ENCODE measurements at regions not wholly inside any gene's neighbourhood (a gene's known extent, or its start where the extent isn't known, plus 50 kb on each side); places are given as distances from the start of the nearest gene placed in this dataset.

- ATAC-seq (ENCODE audit: insufficient number of reproducible peaks, low FRiP score, low read depth) (no peak), DNase-seq (ENCODE audit: low spot score) (no peak)
- Histone ChIP-seq H3K4me3 (no peak overlapping the region), H3K36me3 (no peaks in the 10 kb centered on the region), H3K27me3 (replicated peaks; ENCODE audit: insufficient read depth) (no peaks in the 10 kb centered on the region), H3K27ac (no peak overlapping the region), H3K9me3 (no peaks in the 10 kb centered on the region), H3K4me1 (ENCODE audit: control insufficient read depth in 1 of 2, low read depth in 2 of 2) (no peaks in the 10 kb centered on the region)
- no peak for TF ChIP-seq CTCF (IDR thresholded peaks at IDR 0.05)
Measured at GRCh38 chr13:91151921-91152320, 195.6 kb upstream of the MIR17HG start.

DNA sequence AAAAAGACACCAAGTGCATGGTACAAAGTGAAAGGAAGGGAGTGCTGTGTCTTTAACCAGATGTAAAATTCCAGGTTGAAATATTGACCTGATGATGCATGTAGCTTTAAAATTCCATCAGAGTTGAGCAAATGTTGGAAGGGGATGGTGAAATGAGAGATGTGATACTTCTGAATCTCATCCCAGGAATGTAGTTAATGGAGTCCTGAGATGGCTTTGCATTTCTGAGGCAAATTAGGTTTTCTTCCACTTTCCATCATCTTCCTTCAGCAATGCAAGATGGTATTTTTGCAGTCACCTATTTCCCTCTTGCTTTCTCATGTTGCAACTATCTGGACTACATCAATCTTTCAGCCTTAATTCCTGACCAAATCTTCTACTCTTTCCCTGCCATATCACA is 194.1 kb upstream of the MIR17HG start:
- H3K9me3 ChIP-seq: no peaks in the 10 kb centered on the region
- H3K27me3 ChIP-seq (replicated peaks; ENCODE audit: insufficient read depth): no peaks in the 10 kb centered on the region
- ATAC-seq (ENCODE audit: insufficient number of reproducible peaks, low FRiP score, low read depth): no peak
- no peaks in the 10 kb centered on the region for H3K36me3 ChIP-seq
- no peaks in the 10 kb centered on the region for H3K4me1 ChIP-seq (ENCODE audit: control insufficient read depth in 1 of 2, low read depth in 2 of 2)
- TF ChIP-seq CTCF (IDR thresholded peaks at IDR 0.05): no peak
- no peak overlapping the region for H3K4me3 ChIP-seq
- no peak for DNase-seq (ENCODE audit: low spot score)
- H3K27ac ChIP-seq: no peak overlapping the region

GRCh38 chr13:91154558-91155353 is 192.7 kb upstream of the MIR17HG start:
- Histone ChIP-seq H3K4me1 (ENCODE audit: control insufficient read depth in 1 of 2, low read depth in 2 of 2) (no peaks in the 10 kb centered on the region), H3K36me3 (no peaks in the 10 kb centered on the region), H3K9me3 (no peaks in the 10 kb centered on the region), H3K27me3 (replicated peaks; ENCODE audit: insufficient read depth) (no peaks in the 10 kb centered on the region), H3K4me3 (no peak overlapping the region), H3K27ac (no peak overlapping the region)
- DNase-seq (ENCODE audit: low spot score) (no peak), ATAC-seq (ENCODE audit: insufficient number of reproducible peaks, low FRiP score, low read depth) (no peak)
- no peak for TF ChIP-seq CTCF (IDR thresholded peaks at IDR 0.05)

DNA sequence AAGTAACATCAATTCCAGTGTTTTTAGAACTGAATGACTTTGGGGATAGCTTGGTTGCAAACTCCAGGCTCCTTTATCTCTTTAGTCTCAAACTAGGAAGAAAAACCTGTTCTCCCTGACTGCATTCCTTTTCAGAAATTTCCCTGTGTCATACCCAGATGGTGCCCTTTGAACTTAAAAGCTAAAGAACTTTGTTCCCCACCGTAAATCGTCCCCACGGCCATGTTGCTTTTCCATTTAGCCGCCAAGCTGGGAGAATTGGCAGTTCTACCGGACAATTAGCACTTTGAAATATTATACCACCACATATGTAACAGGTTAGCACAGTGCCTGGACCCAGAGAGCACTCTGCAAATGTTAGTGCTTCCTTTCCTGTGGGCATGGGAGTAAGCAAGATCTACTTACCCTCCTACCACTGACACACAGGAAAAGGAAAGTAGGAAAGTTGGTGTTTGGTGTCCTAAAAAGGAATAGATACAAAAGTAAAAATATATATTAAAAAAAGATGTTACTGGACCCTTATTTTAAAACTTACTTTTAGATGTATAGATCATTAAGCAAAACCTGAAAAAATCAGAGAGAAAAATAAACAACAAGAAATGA is 191.9 kb upstream of the MIR17HG start:
- DNase-seq (ENCODE audit: low spot score): no peak
- no peaks in the 10 kb centered on the region for H3K27me3 ChIP-seq (replicated peaks; ENCODE audit: insufficient read depth)
- no peak for ATAC-seq (ENCODE audit: insufficient number of reproducible peaks, low FRiP score, low read depth)
- no peaks in the 10 kb centered on the region for H3K4me1 ChIP-seq (ENCODE audit: control insufficient read depth in 1 of 2, low read depth in 2 of 2)
- no peaks in the 10 kb centered on the region for H3K9me3 ChIP-seq
- no peaks in the 10 kb centered on the region for H3K36me3 ChIP-seq
- H3K4me3 ChIP-seq: no peak overlapping the region
- TF ChIP-seq CTCF (IDR thresholded peaks at IDR 0.05): no peak
- H3K27ac ChIP-seq: no peak overlapping the region

GRCh38 chr13:91157273-91158016 is 190.0 kb upstream of the MIR17HG start:
- Histone ChIP-seq H3K36me3 (no peaks in the 10 kb centered on the region), H3K4me3 (no peak overlapping the region), H3K27ac (no peak overlapping the region), H3K4me1 (ENCODE audit: control insufficient read depth in 1 of 2, low read depth in 2 of 2) (no peaks in the 10 kb centered on the region), H3K27me3 (replicated peaks; ENCODE audit: insufficient read depth) (no peaks in the 10 kb centered on the region), H3K9me3 (no peaks in the 10 kb centered on the region)
- DNase-seq (ENCODE audit: low spot score) (no peak), ATAC-seq (ENCODE audit: insufficient number of reproducible peaks, low FRiP score, low read depth) (no peak)
- no peak for TF ChIP-seq CTCF (IDR thresholded peaks at IDR 0.05)

Measured in thoracic aorta (tissue), 2 donors.